ENCODE measurements at regions not wholly inside any gene's neighbourhood (a gene's known extent, or its start where the extent isn't known, plus 50 kb on each side); places are given as distances from the start of the nearest gene placed in this dataset.

- H3K36me3 Mint-ChIP-seq (ENCODE audit: low read depth): no peaks in the 10 kb centered on the region
- H3K27ac Mint-ChIP-seq: no peak overlapping the region
- DNase-seq (peak in 1 of 14 experiments; percentile 16), ATAC-seq (ENCODE audit: poor library complexity) (no peak)
- H3K4me1 Mint-ChIP-seq (ENCODE audit: low read depth): peaks cover 6% of the 10 kb centered on the region
- no peak overlapping the region for H3K4me3 ChIP-seq (ENCODE audit: low read length)
- H3K4me3 Mint-ChIP-seq: no peak overlapping the region
- intact Hi-C loops (cut with DNase I, micrococcal nuclease): no loop called here
- peaks cover 36% of the 10 kb centered on the region for H3K27me3 Mint-ChIP-seq
- H3K4me1 ChIP-seq (ENCODE audit: insufficient read depth, low read length): peaks cover 3% of the 10 kb centered on the region
- POLR2A ChIA-PET: no interaction called here
- no peaks in the 10 kb centered on the region for H3K9me3 ChIP-seq (ENCODE audit: control insufficient read depth in 1 of 2, insufficient read depth in 1 of 2, low read length in 2 of 2)
- H3K36me3 ChIP-seq (ENCODE audit: insufficient read depth, low read length): no peaks in the 10 kb centered on the region
- no peak for TF ChIP-seq CTCF (IDR thresholded peaks at IDR 0.05)
- H3K27me3 ChIP-seq (ENCODE audit: control insufficient read depth in 1 of 2, insufficient read depth in 2 of 2, low read length in 2 of 2): no peaks in the 10 kb centered on the region
- CTCF ChIA-PET: no interaction called here
- no peak overlapping the region for H3K27ac ChIP-seq (ENCODE audit: low read depth in 1 of 2, low read length in 2 of 2)
- H3K9me3 Mint-ChIP-seq: no peaks in the 10 kb centered on the region
Observed at GRCh38 chr5:133847301-133847700, 121.1 kb downstream of the C5orf15 start.

- ATAC-seq (ENCODE audit: poor library complexity) (no peak), DNase-seq (peak in 1 of 14 experiments; percentile 19)
- Mint-ChIP-seq H3K4me1 (ENCODE audit: low read depth) (peaks cover 6% of the 10 kb centered on the region), H3K9me3 (no peaks in the 10 kb centered on the region), H3K4me3 (no peak overlapping the region), H3K36me3 (ENCODE audit: low read depth) (no peaks in the 10 kb centered on the region), H3K27me3 (peaks cover 34% of the 10 kb centered on the region), H3K27ac (no peak overlapping the region)
- Histone ChIP-seq H3K36me3 (ENCODE audit: insufficient read depth, low read length) (no peaks in the 10 kb centered on the region), H3K27me3 (ENCODE audit: control insufficient read depth in 1 of 2, insufficient read depth in 2 of 2, low read length in 2 of 2) (no peaks in the 10 kb centered on the region), H3K9me3 (ENCODE audit: control insufficient read depth in 1 of 2, insufficient read depth in 1 of 2, low read length in 2 of 2) (no peaks in the 10 kb centered on the region), H3K4me3 (ENCODE audit: low read length) (no peak overlapping the region), H3K4me1 (ENCODE audit: insufficient read depth, low read length) (peaks cover 3% of the 10 kb centered on the region), H3K27ac (ENCODE audit: low read depth in 1 of 2, low read length in 2 of 2) (no peak overlapping the region)
- CTCF ChIA-PET: no interaction called here
- TF ChIP-seq CTCF (IDR thresholded peaks at IDR 0.05): no peak
- intact Hi-C loops (cut with DNase I, micrococcal nuclease): no loop called here
- POLR2A ChIA-PET: no interaction called here
Observed at GRCh38 chr5:133846478-133847226, 121.8 kb downstream of the C5orf15 start.

- Mint-ChIP-seq H3K27ac (no peak overlapping the region), H3K4me1 (ENCODE audit: low read depth) (peaks cover 6% of the 10 kb centered on the region), H3K27me3 (peaks cover 34% of the 10 kb centered on the region), H3K9me3 (no peaks in the 10 kb centered on the region), H3K36me3 (ENCODE audit: low read depth) (no peaks in the 10 kb centered on the region), H3K4me3 (no peak overlapping the region)
- POLR2A ChIA-PET: no interaction called here
- no peak for TF ChIP-seq CTCF (IDR thresholded peaks at IDR 0.05)
- H3K27ac ChIP-seq (ENCODE audit: low read depth in 1 of 2, low read length in 2 of 2): no peak overlapping the region
- H3K9me3 ChIP-seq (ENCODE audit: control insufficient read depth in 1 of 2, insufficient read depth in 1 of 2, low read length in 2 of 2): no peaks in the 10 kb centered on the region
- DNase-seq: peak in 1 of 14 experiments; percentile 29
- no peaks in the 10 kb centered on the region for H3K36me3 ChIP-seq (ENCODE audit: insufficient read depth, low read length)
- H3K27me3 ChIP-seq (ENCODE audit: control insufficient read depth in 1 of 2, insufficient read depth in 2 of 2, low read length in 2 of 2): no peaks in the 10 kb centered on the region
- no peak for ATAC-seq (ENCODE audit: poor library complexity)
- intact Hi-C loops (cut with DNase I, micrococcal nuclease): no loop called here
- peaks cover 3% of the 10 kb centered on the region for H3K4me1 ChIP-seq (ENCODE audit: insufficient read depth, low read length)
- no peak overlapping the region for H3K4me3 ChIP-seq (ENCODE audit: low read length)
- CTCF ChIA-PET: no interaction called here
Observed at GRCh38 chr5:133845271-133845670, 123.2 kb downstream of the C5orf15 start.
